ENCODE measurements at regions not wholly inside any gene's neighbourhood (a gene's known extent, or its start where the extent isn't known, plus 50 kb on each side); places are given as distances from the start of the nearest gene placed in this dataset.

GRCh38 chr2:129438501-129439057 lies 540.9 kb upstream of the RAB6C start:
- no peaks in the 10 kb centered on the region for H3K4me1 Mint-ChIP-seq (ENCODE audit: low read depth)
- H3K27me3 Mint-ChIP-seq: no peaks in the 10 kb centered on the region
- H3K4me3 Mint-ChIP-seq: no peak overlapping the region
- H3K36me3 Mint-ChIP-seq (ENCODE audit: low read depth): no peaks in the 10 kb centered on the region
- H3K27ac Mint-ChIP-seq: no peak overlapping the region
- H3K9me3 Mint-ChIP-seq: no peaks in the 10 kb centered on the region
- no peak for DNase-seq

- H3K4me3 Mint-ChIP-seq: no peak overlapping the region
Observed at GRCh38 chr2:129439406-129440302, 539.8 kb upstream of the RAB6C start.

GRCh38 chr2:129441610-129442009 lies 537.9 kb upstream of the RAB6C start:
- Mint-ChIP-seq H3K27ac (no peak overlapping the region), H3K4me3 (no peak overlapping the region), H3K9me3 (no peaks in the 10 kb centered on the region), H3K27me3 (no peaks in the 10 kb centered on the region), H3K36me3 (ENCODE audit: low read depth) (no peaks in the 10 kb centered on the region), H3K4me1 (ENCODE audit: low read depth) (no peaks in the 10 kb centered on the region)
- DNase-seq: no peak

More at GRCh38 chr2:129439406-129440302, 539.8 kb upstream of the RAB6C start:
- DNase-seq: no peak
- Mint-ChIP-seq H3K4me1 (ENCODE audit: low read depth) (no peaks in the 10 kb centered on the region), H3K9me3 (no peaks in the 10 kb centered on the region), H3K36me3 (ENCODE audit: low read depth) (no peaks in the 10 kb centered on the region), H3K27ac (no peak overlapping the region), H3K27me3 (no peaks in the 10 kb centered on the region)

- no peak for DNase-seq
- no peaks in the 10 kb centered on the region for H3K27me3 Mint-ChIP-seq
- no peak overlapping the region for H3K4me3 Mint-ChIP-seq
- H3K4me1 Mint-ChIP-seq (ENCODE audit: low read depth): no peaks in the 10 kb centered on the region
- no peaks in the 10 kb centered on the region for H3K9me3 Mint-ChIP-seq
- no peak overlapping the region for H3K27ac Mint-ChIP-seq
- no peaks in the 10 kb centered on the region for H3K36me3 Mint-ChIP-seq (ENCODE audit: low read depth)
Observed at GRCh38 chr2:129443235-129443864, 536.1 kb upstream of the RAB6C start.

- Mint-ChIP-seq H3K27ac (no peak overlapping the region), H3K9me3 (no peaks in the 10 kb centered on the region), H3K4me1 (ENCODE audit: low read depth) (no peaks in the 10 kb centered on the region), H3K36me3 (ENCODE audit: low read depth) (no peaks in the 10 kb centered on the region), H3K27me3 (no peaks in the 10 kb centered on the region), H3K4me3 (no peak overlapping the region)
- no peak for DNase-seq
Observed at GRCh38 chr2:129443865-129444739, 535.4 kb upstream of the RAB6C start.

GRCh38 chr2:129444751-129445150 lies 534.7 kb upstream of the RAB6C start:
- DNase-seq: no peak
- Mint-ChIP-seq H3K4me3 (no peak overlapping the region), H3K4me1 (ENCODE audit: low read depth) (no peaks in the 10 kb centered on the region), H3K27me3 (no peaks in the 10 kb centered on the region), H3K9me3 (no peaks in the 10 kb centered on the region), H3K27ac (no peak overlapping the region), H3K36me3 (ENCODE audit: low read depth) (no peaks in the 10 kb centered on the region)

- Mint-ChIP-seq H3K27me3 (no peaks in the 10 kb centered on the region), H3K36me3 (ENCODE audit: low read depth) (no peaks in the 10 kb centered on the region), H3K4me3 (no peak overlapping the region), H3K27ac (no peak overlapping the region), H3K4me1 (ENCODE audit: low read depth) (no peaks in the 10 kb centered on the region), H3K9me3 (peaks cover 2% of the 10 kb centered on the region)
- DNase-seq: no peak
Observed at GRCh38 chr2:129456691-129457090, 522.8 kb upstream of the RAB6C start.

- H3K9me3 Mint-ChIP-seq: peaks cover 2% of the 10 kb centered on the region
- no peak overlapping the region for H3K4me3 Mint-ChIP-seq
- H3K36me3 Mint-ChIP-seq (ENCODE audit: low read depth): no peaks in the 10 kb centered on the region
- DNase-seq: no peak
- no peaks in the 10 kb centered on the region for H3K4me1 Mint-ChIP-seq (ENCODE audit: low read depth)
- no peaks in the 10 kb centered on the region for H3K27me3 Mint-ChIP-seq
- H3K27ac Mint-ChIP-seq: no peak overlapping the region
Observed at GRCh38 chr2:129457277-129457818, 522.1 kb upstream of the RAB6C start.

- H3K9me3 Mint-ChIP-seq: peaks cover 2% of the 10 kb centered on the region
- no peaks in the 10 kb centered on the region for H3K27me3 Mint-ChIP-seq
- H3K27ac Mint-ChIP-seq: no peak overlapping the region
- no peaks in the 10 kb centered on the region for H3K36me3 Mint-ChIP-seq (ENCODE audit: low read depth)
- DNase-seq: no peak
- H3K4me1 Mint-ChIP-seq (ENCODE audit: low read depth): no peaks in the 10 kb centered on the region
- no peak overlapping the region for H3K4me3 Mint-ChIP-seq
Observed at GRCh38 chr2:129458006-129458405, 521.5 kb upstream of the RAB6C start.

- Mint-ChIP-seq H3K4me1 (ENCODE audit: low read depth) (no peaks in the 10 kb centered on the region), H3K27me3 (no peaks in the 10 kb centered on the region), H3K4me3 (no peak overlapping the region), H3K27ac (no peak overlapping the region), H3K36me3 (ENCODE audit: low read depth) (no peaks in the 10 kb centered on the region), H3K9me3 (peaks cover under 1% of the 10 kb centered on the region)
- no peak for DNase-seq
Observed at GRCh38 chr2:129458436-129458835, 521.0 kb upstream of the RAB6C start.

GRCh38 chr2:129459200-129459876 lies 520.1 kb upstream of the RAB6C start:
- H3K27ac Mint-ChIP-seq: no peak overlapping the region
- no peak for DNase-seq
- H3K9me3 Mint-ChIP-seq: no peaks in the 10 kb centered on the region
- H3K36me3 Mint-ChIP-seq (ENCODE audit: low read depth): no peaks in the 10 kb centered on the region
- H3K4me3 Mint-ChIP-seq: no peak overlapping the region
- no peaks in the 10 kb centered on the region for H3K27me3 Mint-ChIP-seq
- no peaks in the 10 kb centered on the region for H3K4me1 Mint-ChIP-seq (ENCODE audit: low read depth)

- Mint-ChIP-seq H3K4me1 (ENCODE audit: low read depth) (no peaks in the 10 kb centered on the region), H3K4me3 (no peak overlapping the region), H3K27me3 (no peaks in the 10 kb centered on the region), H3K36me3 (ENCODE audit: low read depth) (no peaks in the 10 kb centered on the region), H3K27ac (no peak overlapping the region), H3K9me3 (no peaks in the 10 kb centered on the region)
- no peak for DNase-seq
Observed at GRCh38 chr2:129459881-129460280, 519.6 kb upstream of the RAB6C start.

GRCh38 chr2:129460299-129461198 lies 518.9 kb upstream of the RAB6C start:
- Mint-ChIP-seq H3K27ac (no peak overlapping the region), H3K4me3 (no peak overlapping the region), H3K4me1 (ENCODE audit: low read depth) (no peaks in the 10 kb centered on the region), H3K36me3 (ENCODE audit: low read depth) (no peaks in the 10 kb centered on the region), H3K9me3 (no peaks in the 10 kb centered on the region), H3K27me3 (no peaks in the 10 kb centered on the region)
- no peak for DNase-seq
